RPMI8226 (cell line): ENCODE measurements at regions not wholly inside any gene's neighbourhood (a gene's known extent, or its start where the extent isn't known, plus 50 kb on each side); places are given as distances from the start of the nearest gene placed in this dataset.

ENCODE experiments used
- DNase-seq: peaks from one replicate; pipeline ENCODE4 v3.0.0-alpha.2; 2015

DNA sequence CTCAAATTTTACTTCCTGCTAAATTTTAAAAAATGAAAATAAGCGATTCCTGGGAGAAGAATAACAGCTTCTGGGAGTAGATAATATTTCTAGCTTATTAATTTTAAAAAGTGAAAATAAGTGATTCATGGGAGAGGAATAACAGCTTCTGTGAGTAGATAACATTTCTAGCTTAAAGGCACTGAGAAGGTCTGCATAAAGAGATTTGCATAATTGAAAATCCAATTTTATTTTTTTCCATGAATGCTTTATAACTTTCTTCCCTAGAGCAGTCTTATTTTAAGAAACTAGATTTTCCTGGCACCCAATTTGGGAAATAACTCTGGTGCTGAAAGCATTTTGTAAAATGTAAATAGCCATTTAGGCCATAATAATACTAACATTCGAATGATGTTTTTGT lies 65.9 kb upstream of the ASTN2 start:
- DNase-seq, result no peak

DNA sequence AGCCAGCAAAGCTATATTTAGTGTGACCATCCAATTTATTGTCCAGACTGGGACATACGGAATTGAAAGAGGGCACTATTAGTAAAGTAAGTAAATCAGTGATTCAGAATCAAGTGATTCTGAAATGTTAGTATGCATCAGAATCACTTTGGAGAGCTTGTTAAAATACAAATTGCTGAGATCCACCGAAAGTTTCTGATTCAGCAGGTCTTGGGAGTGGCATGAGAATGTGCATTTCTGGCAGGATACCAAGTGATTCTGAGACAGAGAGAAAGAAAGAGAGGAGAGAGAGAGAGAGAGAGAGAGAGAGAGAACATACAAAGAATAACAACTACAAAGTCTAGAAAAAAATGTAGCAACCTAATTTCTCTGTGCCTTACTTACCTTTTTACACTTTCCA lies 65.4 kb upstream of the ASTN2 start:
- peak; percentile 49 for DNase-seq

- no peak for DNase-seq
Measured at GRCh38 chr9:117473293-117473692, 58.4 kb upstream of the ASTN2 start.

- DNase-seq, result no peak
Measured at GRCh38 chr9:117470902-117471301, 56.0 kb upstream of the ASTN2 start.

DNA sequence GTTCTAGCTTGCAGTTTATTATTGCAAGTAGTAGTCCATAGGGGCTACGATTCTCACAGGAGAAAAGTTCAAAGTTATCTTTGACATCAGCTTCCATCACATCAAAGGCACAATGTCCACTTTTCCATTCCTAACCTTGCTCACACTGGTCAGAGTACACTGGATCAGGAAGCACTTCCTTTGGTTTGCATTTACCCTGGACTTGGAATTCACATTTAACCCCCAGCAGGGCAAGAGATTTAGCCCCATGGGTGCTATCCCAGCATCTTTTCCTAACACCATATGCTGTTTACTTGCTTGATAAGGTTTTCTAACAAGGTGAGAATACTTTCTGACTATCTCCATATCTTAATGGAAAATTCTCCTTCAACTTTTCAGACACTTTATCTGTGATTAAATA lies 55.6 kb upstream of the ASTN2 start:
- DNase-seq, result no peak

GRCh38 chr9:117466111-117466510 lies 51.3 kb upstream of the ASTN2 start:
- no peak for DNase-seq

DNA sequence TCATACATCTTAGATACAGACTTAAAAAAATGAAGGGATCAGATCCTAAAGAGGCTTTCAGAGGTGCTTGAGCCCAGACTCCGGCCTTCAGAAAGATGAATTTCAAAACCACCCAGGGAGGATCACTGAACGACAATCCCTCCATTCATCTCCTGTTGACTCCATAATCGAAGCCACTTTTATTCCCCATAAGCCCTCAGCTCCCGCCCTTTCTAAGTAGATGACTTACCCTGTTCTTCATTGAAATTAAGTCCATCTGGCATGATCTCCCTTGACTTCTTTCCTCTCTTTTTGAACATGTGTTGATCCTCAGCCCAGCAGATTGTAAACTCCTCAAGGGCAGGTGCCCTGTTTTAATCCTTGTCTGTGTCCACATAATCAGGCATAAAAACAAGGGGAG lies 50.8 kb upstream of the ASTN2 start:
- no peak for DNase-seq

GRCh38 chr9:117464941-117465616 lies 50.2 kb upstream of the ASTN2 start:
- no peak for DNase-seq
